GM11168 (cell line): ENCODE measurements at regions not wholly inside any gene's neighbourhood (a gene's known extent, or its start where the extent isn't known, plus 50 kb on each side); places are given as distances from the start of the nearest gene placed in this dataset.
"Not testable (repeated sequence)": the region's sequence is repeated elsewhere in the genome, so short reads cannot be mapped to it uniquely, and the experiment has no call there.

Experiments used
- in situ Hi-C: fragments of 300-500 bp; cut with MboI; formaldehyde crosslinking; loops from one replicate; pipeline ENCODE4 v1.12.0; 2022; ENCODE audit warnings: low sequenced_read_pairs; ENCODE audit not compliant: unreplicated experiment

DNA sequence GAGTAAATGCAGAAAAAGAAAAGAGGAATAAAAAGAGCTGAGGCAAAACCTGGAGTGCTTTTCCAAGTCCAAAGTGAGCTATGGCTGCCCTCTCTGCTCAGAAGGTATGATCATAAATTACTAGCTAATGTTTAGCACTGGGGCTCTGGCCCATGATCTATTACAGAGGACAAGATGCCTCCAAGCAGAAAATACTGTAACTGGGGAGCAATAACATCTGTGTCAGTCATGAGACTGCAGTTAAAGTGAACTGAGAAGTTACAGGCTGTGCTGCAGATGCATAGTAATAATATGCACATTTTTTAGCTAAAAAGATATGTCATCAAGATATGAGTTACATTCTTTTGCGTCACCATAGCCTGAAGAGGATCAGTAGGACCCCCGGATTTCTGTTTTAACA, 209.4 kb upstream of the RBBP8 start:
- in situ Hi-C loops = no loop called here

DNA sequence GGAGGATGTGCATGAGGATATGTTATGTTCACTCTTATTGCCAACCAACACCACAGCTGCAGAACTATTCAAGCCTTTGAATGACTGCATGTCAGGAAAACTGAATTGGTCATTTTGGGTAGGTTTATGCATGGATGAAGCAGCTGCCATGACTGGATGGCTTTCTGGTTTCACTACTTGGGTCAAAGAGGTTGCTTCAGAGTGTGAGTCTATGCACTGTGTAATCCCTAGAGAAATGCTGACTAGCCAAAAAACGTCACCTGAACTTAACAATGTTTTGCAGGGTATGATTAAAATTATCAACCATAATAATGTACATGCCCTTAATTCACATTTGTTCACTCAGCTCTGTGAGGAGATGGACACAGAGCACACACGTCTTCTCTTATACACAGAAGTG, 206.7 kb upstream of the RBBP8 start:
- in situ Hi-C loops = no loop called here

DNA sequence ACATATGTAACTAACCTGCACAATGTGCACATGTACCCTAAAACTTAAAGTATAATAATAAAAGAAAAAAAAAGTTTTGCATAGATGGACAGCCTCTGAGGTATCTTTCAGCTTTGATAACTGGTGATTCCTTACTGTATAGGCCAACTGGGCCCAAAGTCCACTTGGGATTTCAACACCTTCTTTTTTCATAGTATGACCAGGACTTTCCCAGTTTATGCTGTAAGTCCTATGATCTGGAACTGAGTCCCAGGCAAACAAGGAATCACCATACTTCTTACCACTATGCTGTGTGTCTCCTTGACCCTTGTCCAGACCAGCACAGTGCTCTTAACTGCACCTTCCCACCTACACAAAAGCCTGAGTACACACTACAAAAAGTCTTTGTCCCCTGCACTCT, 205.1 kb upstream of the RBBP8 start:
- in situ Hi-C loops = no loop called here

DNA sequence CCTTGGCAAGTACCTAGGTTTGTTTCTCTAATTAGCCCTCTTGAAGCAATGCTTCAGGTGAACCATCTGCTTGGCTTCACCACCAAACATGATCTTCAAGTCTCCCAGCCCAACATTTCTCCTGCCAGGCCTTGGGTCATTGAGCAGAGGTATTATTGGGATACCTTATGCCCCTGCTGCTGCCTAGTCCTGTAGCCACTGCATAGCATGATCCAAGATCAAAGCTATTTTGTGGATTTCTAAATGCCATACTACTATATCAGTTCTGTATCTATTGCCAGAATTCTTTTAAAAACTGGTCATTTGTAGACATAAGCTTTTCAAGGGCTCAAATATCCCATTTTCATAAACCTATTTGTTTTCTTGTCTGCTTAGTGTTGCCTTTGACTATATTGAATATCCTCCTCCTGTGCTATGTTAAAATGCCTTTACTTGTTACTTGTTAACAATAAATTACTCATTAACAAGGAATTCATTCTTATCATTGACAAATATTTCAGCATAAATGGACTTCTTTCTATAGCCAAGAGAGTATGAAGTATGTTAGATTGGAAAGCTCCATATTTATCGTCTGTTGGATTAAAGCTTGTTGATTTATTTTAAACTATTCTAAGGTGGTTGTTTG, 204.5 kb upstream of the RBBP8 start:
- in situ Hi-C loops = no loop called here

DNA sequence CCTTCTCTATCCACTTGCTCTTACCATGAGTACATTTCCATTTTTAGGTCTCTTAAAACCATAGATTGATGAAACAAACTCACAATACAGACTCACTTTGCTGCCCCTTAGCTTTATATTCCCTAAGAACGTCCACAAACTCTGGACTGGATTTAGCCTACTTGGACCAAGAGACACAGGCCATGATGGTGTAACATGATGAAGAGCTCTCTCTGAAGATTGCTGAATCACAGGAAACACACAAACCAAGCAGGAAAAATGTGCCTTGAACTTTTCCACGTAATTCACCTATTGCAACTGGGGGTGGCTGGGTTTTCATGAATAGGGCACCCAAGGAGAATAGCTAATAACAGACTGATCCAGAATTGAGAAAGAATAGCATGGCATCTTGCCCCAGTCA, 201.7 kb upstream of the RBBP8 start:
- in situ Hi-C loops = no loop called here

DNA sequence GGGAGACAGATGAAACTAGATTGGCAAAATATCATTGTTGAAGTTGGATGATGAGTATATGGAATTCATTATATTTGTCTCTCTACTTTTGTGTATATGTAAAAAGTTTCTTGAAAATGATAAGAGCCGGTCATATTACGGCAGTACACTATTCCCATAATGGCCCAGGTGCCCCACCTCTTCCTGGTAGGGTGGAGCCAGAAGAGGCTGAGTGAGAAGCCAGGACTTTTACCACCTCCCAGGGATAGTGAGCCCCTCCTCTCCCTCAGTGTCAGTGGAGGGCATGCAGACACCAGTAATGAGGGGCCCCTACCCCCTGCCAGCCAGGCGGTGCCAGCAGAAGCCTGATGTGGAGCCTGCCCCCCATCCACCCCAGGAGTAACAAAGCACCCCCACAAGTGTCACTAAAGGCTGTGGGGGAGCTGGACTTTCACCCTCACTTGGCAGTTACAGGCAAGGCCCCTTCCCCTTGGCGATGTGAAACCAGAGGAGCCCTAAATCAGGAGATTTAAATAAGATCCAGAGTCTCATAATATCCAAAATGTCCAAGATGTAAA, 198.9 kb upstream of the RBBP8 start:
- in situ Hi-C loops = no loop called here

DNA sequence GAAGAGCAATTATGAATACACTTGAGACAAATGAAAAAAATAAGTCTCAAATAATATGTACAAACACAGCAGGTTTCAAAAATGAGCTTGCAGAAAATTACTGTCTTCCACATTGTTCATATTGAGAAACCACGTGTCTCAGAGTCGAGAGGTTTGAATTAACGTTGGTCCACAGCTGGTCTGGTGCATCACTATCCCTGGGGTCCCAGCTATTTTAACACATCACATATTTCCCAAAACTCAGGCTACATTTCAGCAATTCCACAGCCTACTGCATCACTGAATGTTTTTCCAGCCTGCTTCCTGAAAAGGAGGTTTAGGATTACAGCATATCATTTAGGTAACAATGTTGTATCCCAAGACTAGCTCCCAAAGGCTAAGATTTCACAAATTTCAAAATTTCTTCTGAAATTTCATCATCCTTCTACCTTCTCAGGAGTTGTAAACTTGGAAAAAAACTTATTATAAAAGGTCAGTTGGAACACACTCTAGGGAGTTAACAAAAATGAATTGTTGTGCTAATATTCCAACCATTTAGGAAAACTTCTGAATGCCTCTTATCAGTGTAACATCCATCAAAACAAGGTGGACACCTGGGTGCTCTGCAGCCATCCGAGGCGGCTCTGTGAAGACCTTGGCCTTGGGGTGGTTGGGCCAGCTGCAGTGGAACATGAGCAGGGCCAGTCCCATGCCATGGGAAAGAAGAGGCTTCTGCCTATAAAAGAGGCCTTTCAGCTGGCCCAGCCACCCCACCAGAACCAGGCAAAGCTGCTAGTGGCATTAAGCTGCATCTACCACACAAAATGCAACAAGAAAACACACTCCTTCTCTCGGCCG, 198.1 kb upstream of the RBBP8 start:
- in situ Hi-C loops = no loop called here

DNA sequence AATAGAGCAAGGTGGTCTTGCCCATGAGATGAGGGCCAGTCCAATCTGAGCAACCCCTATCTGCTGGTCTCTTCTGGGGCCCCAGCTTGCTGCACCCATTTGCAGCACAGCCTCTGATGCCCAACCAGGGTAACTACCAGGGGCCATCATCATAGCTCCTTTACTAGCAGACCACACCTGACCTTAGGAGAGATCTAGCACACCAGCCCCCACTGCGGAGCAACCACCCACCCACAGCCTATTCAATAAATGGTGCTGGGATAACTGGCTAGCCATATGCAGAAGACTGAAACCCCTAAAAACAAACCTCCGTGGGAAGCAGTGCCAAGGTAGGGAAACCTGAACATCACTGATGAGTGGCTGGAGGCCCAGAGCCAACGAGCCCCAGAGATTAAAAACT, 196.1 kb upstream of the RBBP8 start:
- in situ Hi-C loops = no loop called here

DNA sequence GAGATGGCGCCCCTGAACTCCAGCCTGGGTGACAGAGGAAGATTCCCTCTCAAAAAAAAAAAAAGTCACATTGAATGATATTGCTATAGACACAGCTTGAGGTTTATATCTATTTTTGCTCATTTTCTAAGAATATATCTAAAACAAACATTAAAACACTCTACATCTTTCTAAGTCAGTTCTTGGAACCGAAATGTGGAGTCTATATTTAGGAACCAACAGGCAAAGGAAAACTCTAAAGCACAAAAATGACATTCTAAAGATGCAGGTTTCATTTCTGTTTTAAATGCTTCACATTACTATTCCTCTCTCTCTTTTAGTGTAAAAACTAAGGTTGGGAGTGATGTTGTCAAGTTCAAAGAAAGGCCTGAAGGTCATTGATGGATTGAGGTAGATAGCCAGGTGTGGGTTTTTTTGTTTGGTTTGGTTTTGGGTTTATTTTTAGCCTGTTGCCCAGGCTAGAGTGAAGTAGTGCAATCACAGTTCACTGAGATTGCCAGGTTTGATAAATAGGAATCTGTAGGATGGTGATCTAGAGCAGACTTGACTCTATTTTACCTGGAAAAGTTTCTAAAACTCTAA, 194.0 kb upstream of the RBBP8 start:
- in situ Hi-C loops = no loop called here

DNA sequence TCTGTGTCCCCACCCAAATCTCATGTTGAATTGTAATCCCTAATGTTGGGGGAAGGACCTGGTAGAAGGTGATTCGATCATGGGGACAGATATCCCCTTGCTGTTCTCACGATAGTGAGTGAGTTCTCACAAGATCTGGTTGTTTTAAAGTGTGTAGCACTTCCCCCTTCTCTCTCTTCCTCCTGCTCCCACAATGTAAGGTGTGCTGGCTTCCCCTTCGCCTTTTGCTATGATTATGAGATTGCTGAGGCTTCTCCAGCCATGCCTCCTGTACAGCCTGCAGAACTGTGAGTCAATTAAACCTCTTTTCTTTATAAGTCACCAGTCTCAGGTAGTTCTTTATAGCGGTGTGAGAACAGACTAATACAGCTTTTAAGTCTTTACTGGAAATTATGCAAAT, 193.3 kb upstream of the RBBP8 start:
- in situ Hi-C loops = no loop called here

DNA sequence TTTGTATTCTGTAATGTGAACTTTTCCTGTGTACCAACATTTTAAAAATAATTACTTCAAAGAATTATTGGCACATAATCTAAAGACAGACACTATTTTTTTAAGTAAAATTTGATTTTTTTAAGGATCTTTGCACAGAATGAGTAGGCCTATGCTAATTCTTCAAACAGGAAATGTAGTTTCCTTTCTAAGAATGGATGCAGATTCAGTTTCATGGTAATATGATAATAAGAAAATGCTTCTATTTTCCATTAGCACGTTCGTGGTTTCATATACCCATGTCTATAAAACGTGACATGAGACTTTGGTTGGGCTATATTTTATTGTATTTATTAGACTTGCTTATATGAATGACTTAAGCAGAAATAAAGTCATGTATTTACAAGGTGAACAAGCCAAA, 191.8 kb upstream of the RBBP8 start:
- in situ Hi-C loops = no loop called here

DNA sequence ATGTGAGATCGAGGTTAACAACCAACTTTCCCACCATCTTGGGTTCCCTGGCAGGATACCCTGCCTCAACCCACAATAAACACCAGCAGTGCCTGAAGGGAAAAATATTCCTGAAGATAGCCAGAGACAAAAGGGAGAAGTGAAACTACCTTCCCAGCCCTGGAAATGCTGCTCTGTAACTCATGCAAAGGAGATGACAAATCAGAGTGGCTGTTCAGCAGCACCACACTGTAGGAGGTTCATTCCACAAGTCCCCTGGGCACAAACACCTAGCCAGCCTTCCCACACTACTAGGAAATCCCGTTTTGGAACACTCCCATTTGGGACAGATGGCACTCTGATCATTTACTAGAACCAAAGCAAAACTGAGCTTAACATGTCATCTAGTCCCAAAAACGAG, 190.7 kb upstream of the RBBP8 start:
- in situ Hi-C loops = no loop called here

DNA sequence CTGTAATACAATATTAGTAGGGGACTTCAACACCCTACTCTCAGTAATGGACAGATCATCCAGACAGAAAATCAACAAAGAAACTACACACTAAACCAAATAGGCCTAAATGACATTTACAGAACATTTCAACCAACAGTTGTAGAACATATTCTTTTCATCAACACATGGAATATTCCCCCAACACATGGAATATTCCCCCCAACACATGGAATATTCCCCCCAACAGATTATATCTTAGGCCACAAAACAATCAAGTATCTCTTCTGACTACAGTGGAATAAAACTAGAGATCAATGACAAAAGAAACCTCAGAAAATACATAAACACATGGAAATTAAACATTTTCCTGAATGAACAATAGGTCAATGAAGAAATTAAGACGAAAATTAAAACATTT, 187.2 kb upstream of the RBBP8 start:
- in situ Hi-C loops = no loop called here

DNA sequence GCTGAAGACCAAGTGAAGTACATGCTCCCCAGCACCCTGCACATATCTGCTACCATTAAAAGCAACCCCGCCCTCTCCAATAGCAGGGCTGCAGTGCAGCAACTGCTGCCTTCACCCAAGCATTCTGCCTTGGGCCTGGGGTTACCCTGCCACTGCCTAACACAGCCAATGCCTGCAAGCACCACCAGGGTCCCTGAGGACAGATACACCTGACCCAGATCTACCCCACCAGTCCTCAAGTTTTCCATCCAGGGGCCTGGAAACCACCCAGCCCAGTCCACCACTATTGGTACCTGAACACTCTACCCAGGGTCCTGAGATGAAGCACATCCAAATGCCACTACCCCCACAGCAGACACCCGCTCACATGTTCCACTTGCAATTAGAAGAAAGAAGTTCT, 181.1 kb upstream of the RBBP8 start:
- in situ Hi-C loops = no loop called here

DNA sequence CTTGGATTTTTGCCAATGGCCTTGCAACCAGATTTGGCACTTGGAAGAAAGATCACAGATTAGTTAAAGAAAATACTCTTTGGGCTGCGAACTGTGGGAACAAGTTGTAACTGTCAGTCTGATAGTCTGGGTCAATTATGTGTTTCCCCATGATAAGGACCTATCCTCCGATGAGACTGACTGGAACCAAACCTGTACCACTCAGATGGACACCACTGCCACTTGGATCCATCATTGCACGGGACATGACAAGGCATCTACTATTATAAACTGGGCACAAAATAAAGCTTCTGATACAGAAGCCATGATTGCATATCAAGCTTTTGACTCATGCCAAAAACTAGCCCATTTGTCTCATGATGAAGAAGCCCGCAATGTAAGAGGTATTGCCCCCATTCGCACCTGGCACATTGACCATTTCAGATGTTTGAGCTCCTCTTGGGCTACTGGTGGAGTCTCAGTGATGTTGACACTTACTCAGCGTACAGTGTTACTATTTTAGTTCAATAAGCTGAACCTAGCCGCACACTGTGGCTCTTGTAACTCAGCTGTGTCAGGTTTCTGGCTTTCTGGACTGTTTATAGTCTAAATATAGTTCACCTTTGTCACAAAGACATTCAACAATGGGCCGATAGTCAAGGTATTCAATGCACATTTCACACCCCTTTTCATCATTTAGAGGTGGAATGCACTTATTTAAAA, 179.8 kb upstream of the RBBP8 start:
- in situ Hi-C loops = no loop called here

DNA sequence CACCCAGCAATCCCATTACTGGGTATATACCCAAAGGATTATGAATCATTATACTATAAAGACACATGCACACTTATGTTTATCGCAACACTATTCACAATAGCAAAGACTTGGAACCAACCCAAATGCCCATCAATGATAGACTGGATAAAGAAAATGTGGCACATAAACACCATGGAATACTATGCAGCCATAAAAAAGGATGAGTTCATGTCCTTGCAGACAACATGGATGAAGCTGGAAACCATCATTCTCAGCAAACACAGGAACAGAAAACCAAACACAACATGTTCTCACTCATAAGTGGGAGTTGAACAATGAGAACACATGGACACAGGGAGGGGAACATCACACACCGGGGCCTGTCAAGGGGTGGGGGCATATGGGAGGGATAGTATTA, 169.1 kb upstream of the RBBP8 start:
- in situ Hi-C loops = not testable (repeated sequence)

DNA sequence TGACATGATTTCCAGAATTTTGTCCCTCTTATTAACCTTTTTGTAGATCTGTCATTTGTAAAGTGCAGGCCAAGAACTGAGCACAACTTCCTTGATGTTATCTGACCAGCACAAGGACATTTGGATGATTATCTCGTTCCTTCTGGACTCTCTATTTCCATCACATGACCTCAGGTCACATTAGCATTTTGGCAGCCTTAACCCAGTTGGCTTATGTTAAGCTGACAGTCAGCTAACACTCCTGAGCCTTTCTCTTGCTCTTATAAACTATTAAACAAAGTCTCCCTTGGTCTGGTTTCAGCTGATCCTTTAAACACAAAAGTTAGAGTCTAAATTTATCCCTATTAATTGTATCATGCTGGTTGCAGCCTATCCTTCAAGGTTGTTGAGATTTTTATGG, 167.2 kb upstream of the RBBP8 start:
- in situ Hi-C loops = no loop called here

DNA sequence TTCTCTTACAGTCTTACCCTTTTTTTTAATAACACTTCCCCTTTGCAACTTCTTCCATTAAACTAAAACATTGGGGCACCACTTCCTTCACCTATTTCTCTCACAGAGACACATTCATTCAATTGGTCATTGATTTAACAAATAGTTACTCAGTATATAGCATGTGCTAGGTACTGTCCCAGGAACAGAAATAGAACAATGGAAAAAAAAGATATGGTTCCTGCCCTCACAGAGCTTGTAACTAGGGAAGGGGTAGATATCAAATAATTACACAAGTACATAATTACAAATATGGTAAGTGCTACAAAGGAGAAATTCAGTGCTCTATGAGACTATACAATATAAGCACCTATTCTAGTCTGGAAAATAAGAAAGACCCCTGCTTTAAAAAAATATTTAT, 165.5 kb upstream of the RBBP8 start:
- in situ Hi-C loops = no loop called here

DNA sequence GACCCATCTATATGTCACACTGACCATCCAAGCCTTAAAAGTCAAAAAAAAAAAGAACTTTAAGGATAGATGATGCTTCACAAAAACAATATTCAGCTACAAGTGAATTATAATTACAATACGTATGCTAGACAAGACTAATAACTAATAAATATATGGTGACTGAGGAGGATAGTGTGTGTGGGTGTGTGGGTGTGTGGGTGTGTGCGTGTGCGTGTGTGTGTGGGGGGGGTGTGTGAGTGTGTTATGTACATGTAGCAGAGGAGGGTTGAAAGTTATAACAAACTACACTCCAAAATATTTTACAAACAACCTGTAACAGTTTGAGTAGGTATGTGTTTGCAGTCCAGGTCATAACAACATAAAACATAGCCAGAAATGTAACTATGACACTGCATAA, 159.2 kb upstream of the RBBP8 start:
- in situ Hi-C loops = no loop called here

DNA sequence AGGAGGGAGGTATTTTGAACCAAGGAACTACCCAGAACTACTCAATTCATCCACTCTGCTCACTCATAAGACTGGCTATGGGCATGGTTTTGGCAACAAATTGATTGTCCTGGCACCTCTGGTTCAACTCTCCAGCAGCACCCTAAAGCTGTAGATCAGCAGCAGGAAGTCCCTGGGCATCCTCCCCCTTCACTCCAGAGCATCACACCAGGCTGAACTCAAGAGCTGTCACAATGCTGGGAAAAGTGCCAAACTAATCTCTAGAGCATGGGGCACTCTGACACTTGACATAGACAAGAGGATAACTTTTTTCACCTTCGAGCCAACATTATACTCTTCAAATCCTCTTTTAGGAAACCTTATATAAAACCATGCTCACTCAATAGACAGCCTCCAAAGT, 154.1 kb upstream of the RBBP8 start:
- in situ Hi-C loops = no loop called here

DNA sequence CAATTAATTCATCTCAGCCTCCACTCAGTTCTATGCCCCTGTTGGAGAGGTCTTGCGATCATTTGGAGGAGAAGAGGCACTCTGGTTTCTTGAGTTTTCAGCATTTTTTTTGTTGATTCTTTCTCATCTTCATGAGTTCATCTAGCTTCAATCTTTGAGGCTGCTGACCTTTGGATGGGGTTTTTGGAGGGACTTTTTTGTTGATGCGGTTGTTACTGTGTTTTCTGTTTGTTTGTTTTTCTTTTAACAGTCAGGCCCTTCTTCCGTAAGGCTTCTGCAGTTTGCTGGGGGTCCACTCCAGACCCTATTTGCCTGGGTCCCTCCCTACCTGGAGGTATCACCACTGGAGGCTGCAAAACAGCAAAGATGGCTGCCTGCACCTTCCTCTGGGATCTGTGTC, 149.9 kb upstream of the RBBP8 start:
- in situ Hi-C loops = no loop called here
